Activated naive CD4-positive, alpha-beta T cell treated with anti-CD3 and anti-CD28 coated beads, Interleukin-2, amount 50 U/mL, for 16 hours (primary cell): ENCODE measurements at regions not wholly inside any gene's neighbourhood (a gene's known extent, or its start where the extent isn't known, plus 50 kb on each side); places are given as distances from the start of the nearest gene placed in this dataset.

Experiments
- DNase-seq: peaks from one replicate; pipeline ENCODE4 v3.0.0-alpha.2; 2020

GRCh38 chr5:15447209-15447608 is 52.8 kb upstream of the FBXL7 start:
- no peak for DNase-seq

- no peak for DNase-seq
These were observed 53.4 kb upstream of the FBXL7 start for GRCh38 chr5:15446552-15446951.

- no peak for DNase-seq
These were observed 57.8 kb upstream of the FBXL7 start for GRCh38 chr5:15442193-15442570.

- DNase-seq = no peak
These were observed 58.4 kb upstream of the FBXL7 start for GRCh38 chr5:15441433-15442192.

- DNase-seq = no peak
These were observed 59.5 kb upstream of the FBXL7 start for GRCh38 chr5:15440434-15440833.

- no peak for DNase-seq
These were observed 60.2 kb upstream of the FBXL7 start for GRCh38 chr5:15439801-15440200.

GRCh38 chr5:15433709-15434108 is 66.3 kb upstream of the FBXL7 start:
- no peak for DNase-seq

- DNase-seq = no peak
These were observed 68.1 kb upstream of the FBXL7 start for GRCh38 chr5:15431923-15432322.

GRCh38 chr5:15425766-15426165 is 74.2 kb upstream of the FBXL7 start:
- no peak for DNase-seq

- no peak for DNase-seq
These were observed 75.2 kb upstream of the FBXL7 start for GRCh38 chr5:15424769-15425168.

GRCh38 chr5:15421921-15422412 is 78.0 kb upstream of the FBXL7 start:
- DNase-seq = no peak

GRCh38 chr5:15421381-15421780 is 78.6 kb upstream of the FBXL7 start:
- no peak for DNase-seq

GRCh38 chr5:15420201-15420600 is 79.8 kb upstream of the FBXL7 start:
- no peak for DNase-seq

GRCh38 chr5:15417156-15417555 is 82.8 kb upstream of the FBXL7 start:
- no peak for DNase-seq

- DNase-seq = no peak
These were observed 93.5 kb upstream of the FBXL7 start for GRCh38 chr5:15406478-15406877.

GRCh38 chr5:15393146-15393545 is 106.8 kb upstream of the FBXL7 start:
- no peak for DNase-seq

- no peak for DNase-seq
These were observed 108.1 kb upstream of the FBXL7 start for GRCh38 chr5:15391704-15392397.

- no peak for DNase-seq
These were observed 111.1 kb upstream of the FBXL7 start for GRCh38 chr5:15388866-15389265.

GRCh38 chr5:15387931-15388524 is 112.0 kb upstream of the FBXL7 start:
- DNase-seq = no peak

- no peak for DNase-seq
These were observed 113.9 kb upstream of the FBXL7 start for GRCh38 chr5:15386122-15386521.

GRCh38 chr5:15385553-15385952 is 114.4 kb upstream of the FBXL7 start:
- no peak for DNase-seq

- DNase-seq = no peak
These were observed 114.9 kb upstream of the FBXL7 start for GRCh38 chr5:15385037-15385436.

GRCh38 chr5:15384581-15384980 is 115.4 kb upstream of the FBXL7 start:
- no peak for DNase-seq

- no peak for DNase-seq
These were observed 115.8 kb upstream of the FBXL7 start for GRCh38 chr5:15384176-15384575.
